Endothelial cell of umbilical vein (primary cell): ENCODE measurements at regions not wholly inside any gene's neighbourhood (a gene's known extent, or its start where the extent isn't known, plus 50 kb on each side); places are given as distances from the start of the nearest gene placed in this dataset.

ENCODE experiments used
- BruUV-seq: library from RNA; stranded (reverse); fragments of 400-500 nt; replicated peaks from 2 replicates; lab custom pipeline; 2021; lab: Mats Ljungman, UMichigan
- CTCF ChIA-PET: fragments of 300-600, 350-600 bp; sonication (Branson Sonifier 250); formaldehyde crosslinking; loops from one replicate; lab custom pipeline; 2021; ENCODE audit warnings: antibody characterized with exemption, inconsistent platforms; lab: Charles Lee
- POLR2A ChIA-PET: fragments of 300-600, 350-600 bp; sonication (Branson Sonifier 250); formaldehyde crosslinking; loops from one replicate; lab custom pipeline; 2021; ENCODE audit warnings: antibody characterized with exemption, inconsistent platforms; lab: Charles Lee
- DNase-seq: peaks from one replicate; pipeline ENCODE4 v3.0.0-alpha.2; 2011; ENCODE audit warnings: low read depth, low spot score
- FAIRE-seq: peaks from 2 replicates; lab custom pipeline; 2011; peaks lifted over from hg19 to GRCh38; lab: Jason Lieb, UNC
- H2AFZ ChIP-seq: 2 replicates; pipeline ENCODE4 v1.6.0; 2012; ENCODE audit warnings: low read depth, low read length, control low read depth, inconsistent platforms
- H3K27ac ChIP-seq: 2 replicates; pipeline ENCODE4 v1.5.1; 2011; ENCODE audit warnings: low read depth, mild to moderate bottlenecking, control low read depth, low read length, moderate library complexity; ENCODE audit not compliant: insufficient read depth
- H3K27me3 ChIP-seq, 2 experiments: 2 replicates each; pipeline versions ENCODE4 v1.6.0 to v1.6.1; 2011; ENCODE audit warnings: low read length in 2 of 2, mixed read lengths in 1 of 2; ENCODE audit not compliant: control insufficient read depth in 2 of 2, insufficient read depth in 2 of 2
- H3K36me3 ChIP-seq, 2 experiments: 2 replicates in 1 of 2; 3 replicates in 1 of 2; pipeline ENCODE4 v1.5.1; 2011; ENCODE audit warnings: low read length in 2 of 2, mild to moderate bottlenecking in 1 of 2, moderate library complexity in 1 of 2; ENCODE audit not compliant: control insufficient read depth in 2 of 2, insufficient read depth in 2 of 2; ENCODE audit errors: extremely low read depth in 1 of 2
- H3K4me1 ChIP-seq: 3 replicates; pipeline ENCODE4 v1.5.1; 2011; ENCODE audit warnings: mild to moderate bottlenecking, low read length; ENCODE audit not compliant: control insufficient read depth, insufficient read depth; ENCODE audit errors: extremely low read depth
- H3K4me2 ChIP-seq: 2 replicates; pipeline ENCODE4 v1.6.1; 2011; ENCODE audit warnings: low read length, control low read depth, mixed read lengths; ENCODE audit not compliant: insufficient read depth
- H3K4me3 ChIP-seq, 3 experiments: fragments of 200-600 bp in 1 of 3; sonication (generic), shearing (Covaris generic) in 1 of 3; replicated peaks in 1 of 3; 2 replicates each; pipeline ENCODE4 v1.5.1; 2011 to 2016; ENCODE audit warnings: control low read depth in 3 of 3, low read length in 3 of 3, mild to moderate bottlenecking in 2 of 3, inconsistent platforms in 1 of 3, low read depth in 1 of 3, moderate library complexity in 1 of 3; ENCODE audit not compliant: insufficient read depth in 1 of 3
- H3K79me2 ChIP-seq: 2 replicates; pipeline ENCODE4 v1.6.0; 2012; ENCODE audit warnings: low read length, inconsistent platforms; ENCODE audit not compliant: control insufficient read depth, insufficient read depth
- H3K9ac ChIP-seq: replicated peaks from 2 replicates; pipeline ENCODE3; 2011; ENCODE audit warnings: low read length, control low read depth; ENCODE audit not compliant: insufficient read depth; ENCODE audit errors: extremely low read depth
- H3K9me1 ChIP-seq: replicated peaks from 3 replicates; pipeline ENCODE4 v1.6.0; 2011; ENCODE audit warnings: mild to moderate bottlenecking, low read length; ENCODE audit not compliant: control insufficient read depth, insufficient read depth; ENCODE audit errors: extremely low read depth
- H3K9me3 ChIP-seq: replicated peaks from 2 replicates; pipeline ENCODE4 v1.5.1; 2012; ENCODE audit warnings: low read length, inconsistent platforms; ENCODE audit not compliant: control insufficient read depth, insufficient read depth
- H4K20me1 ChIP-seq: replicated peaks from 2 replicates; pipeline ENCODE3; 2011; ENCODE audit warnings: mild to moderate bottlenecking, low read length; ENCODE audit not compliant: control insufficient read depth, insufficient read depth; ENCODE audit errors: extremely low read depth
- CTCF ChIP-seq, 2 donors: IDR thresholded peaks; 1 replicate in 1 of 2; 2 replicates in 1 of 2; pipeline ENCODE4 v1.5.1; 2011; ENCODE audit warnings: low read length in 2 of 2, mild to moderate bottlenecking in 2 of 2, moderate library complexity in 2 of 2, control low read depth in 1 of 2, inconsistent platforms in 1 of 2, low read depth in 1 of 2; ENCODE audit not compliant: insufficient read depth in 1 of 2; ENCODE audit errors: extremely low read depth in 1 of 2
- EZH2 ChIP-seq: IDR thresholded peaks from 2 replicates; pipeline ENCODE4 v1.6.1; 2012; ENCODE audit warnings: borderline replicate concordance, low read depth, mild to moderate bottlenecking, moderate library complexity, low read length, inconsistent platforms; ENCODE audit not compliant: severe bottlenecking
- FOS ChIP-seq: IDR thresholded peaks from 2 replicates; pipeline ENCODE4 v1.6.1; 2011; ENCODE audit warnings: mild to moderate bottlenecking, low read length, moderate library complexity, borderline replicate concordance; ENCODE audit not compliant: insufficient read depth
- GATA2 ChIP-seq: IDR thresholded peaks from 2 replicates; pipeline ENCODE4 v1.7.0; 2011; ENCODE audit warnings: low read depth, mild to moderate bottlenecking, moderate library complexity, mixed read lengths, low read length; ENCODE audit not compliant: insufficient read length, insufficient read depth
- JUN ChIP-seq: IDR thresholded peaks from 2 replicates; pipeline ENCODE4 v1.6.1; 2011; ENCODE audit warnings: borderline replicate concordance, low read depth; ENCODE audit not compliant: insufficient read length, insufficient read depth
- MAX ChIP-seq: IDR thresholded peaks from 2 replicates; pipeline ENCODE4 v1.6.1; 2011; ENCODE audit not compliant: insufficient read depth, insufficient read length
- MYC ChIP-seq: IDR thresholded peaks from one replicate; pipeline ENCODE4 v1.6.1; 2011; ENCODE audit warnings: mild to moderate bottlenecking, low read depth, low read length
- POLR2A ChIP-seq: IDR thresholded peaks from 2 replicates; pipeline ENCODE4 v1.6.1; 2012; ENCODE audit warnings: low read depth, mild to moderate bottlenecking, control low read depth, low read length
- POLR2AphosphoS5 ChIP-seq: IDR thresholded peaks from 2 replicates; pipeline ENCODE4 v1.6.1; 2012; ENCODE audit warnings: low read depth, mild to moderate bottlenecking, control low read depth, low read length, moderate library complexity; ENCODE audit not compliant: insufficient read depth
- dilution Hi-C: fragments of 300-500 bp; cut with MboI; formaldehyde crosslinking; loops from one replicate; pipeline ENCODE4 v1.15.0; 2019; ENCODE audit warnings: low sequenced_read_pairs; ENCODE audit not compliant: extremely low pct_ligation_motif_present
- intact Hi-C: fragments of 100-400 bp; cut with micrococcal nuclease; formaldehyde crosslinking; loops from one replicate; pipeline ENCODE4 v1.10.0; 2022

- Histone ChIP-seq H3K9me3 (no peaks in the 10 kb centered on the region), H3K27ac (no peak overlapping the region), H3K79me2 (no peaks in the 10 kb centered on the region), H3K27me3 (no peaks in the 10 kb centered on the region), H3K4me2 (no peak overlapping the region), H4K20me1 (no peaks in the 10 kb centered on the region), H3K9ac (no peak overlapping the region), H3K4me1 (peaks cover 8% of the 10 kb centered on the region), H3K4me3 (no peak overlapping the region), H2AFZ (no peak overlapping the region), H3K9me1 (no peaks in the 10 kb centered on the region), H3K36me3 (no peaks in the 10 kb centered on the region)
- intact Hi-C loops: no loop called here
- dilution Hi-C loops: no loop called here
- TF ChIP-seq FOS (peak; percentile 76), POLR2A (no peak)
- DNase-seq: peak; percentile 79
- no TSS peak for BruUV-seq
- peak; percentile 80 for FAIRE-seq
- POLR2A ChIA-PET: no interaction called here
- CTCF ChIA-PET: interaction anchor here (0.6 to 1.1 kb wide), 2 partner anchors 18 to 22 kb away, joined by 3 to 5 read pairs; no protein-coding TSS in a partner anchor
Observed at GRCh38 chr10:28892818-28893547, 215.7 kb downstream of the BAMBI start.

- intact Hi-C loops: no loop called here
- DNase-seq (no peak), FAIRE-seq (no peak)
- H3K79me2 ChIP-seq: no peaks in the 10 kb centered on the region
- no peak overlapping the region for H3K4me2 ChIP-seq
- H3K27ac ChIP-seq: no peak overlapping the region
- no peak overlapping the region for H2AFZ ChIP-seq
- no peaks in the 10 kb centered on the region for H3K9me1 ChIP-seq
- TF ChIP-seq POLR2A (no peak), CTCF (IDR thresholded peaks at IDR 0.05; ENCODE audit: extremely low read depth in 1 of 2, insufficient read depth in 1 of 2, low read depth in 1 of 2, low read length in 2 of 2) (no peak), EZH2 (no peak), JUN (no peak), POLR2AphosphoS5 (no peak), GATA2 (no peak), MYC (no peak), MAX (no peak), FOS (no peak)
- H4K20me1 ChIP-seq: no peaks in the 10 kb centered on the region
- POLR2A ChIA-PET: no interaction called here
- dilution Hi-C loops: no loop called here
- no peak overlapping the region for H3K4me3 ChIP-seq
- H3K9ac ChIP-seq: no peak overlapping the region
- no peaks in the 10 kb centered on the region for H3K9me3 ChIP-seq
- no peaks in the 10 kb centered on the region for H3K27me3 ChIP-seq
- BruUV-seq: no TSS peak
- no peaks in the 10 kb centered on the region for H3K36me3 ChIP-seq
- CTCF ChIA-PET: interaction anchor here (1.6 kb wide), 1 partner anchor 10 kb away, joined by 5 read pairs; no protein-coding TSS in a partner anchor
- H3K4me1 ChIP-seq: peaks cover 8% of the 10 kb centered on the region
Observed at GRCh38 chr10:28894146-28894545, 216.8 kb downstream of the BAMBI start.
